Ectodermal cell (in vitro differentiated cells): ENCODE measurements at regions not wholly inside any gene's neighbourhood (a gene's known extent, or its start where the extent isn't known, plus 50 kb on each side); places are given as distances from the start of the nearest gene placed in this dataset.

Source experiments
- H3K27ac ChIP-seq: 2 replicates; pipeline ENCODE4 v1.7.0; 2013; ENCODE audit warnings: mild to moderate bottlenecking, low read depth, low read length; ENCODE audit not compliant: insufficient read depth, poor library complexity, severe bottlenecking
- H3K27me3 ChIP-seq: 2 replicates; pipeline ENCODE4 v1.7.0; 2013; ENCODE audit warnings: mild to moderate bottlenecking, low read length; ENCODE audit not compliant: insufficient read depth, control insufficient read depth, poor library complexity, severe bottlenecking
- H3K36me3 ChIP-seq: one replicate; pipeline ENCODE4 v1.7.0; 2013; ENCODE audit warnings: low read length; ENCODE audit not compliant: control insufficient read depth, insufficient read depth
- H3K4me1 ChIP-seq: one replicate; pipeline ENCODE4 v1.7.0; 2013; ENCODE audit warnings: low read length; ENCODE audit not compliant: control insufficient read depth, insufficient read depth
- H3K4me3 ChIP-seq: 2 replicates; pipeline ENCODE4 v1.7.0; 2013; ENCODE audit warnings: low read depth, low read length, control low read depth; ENCODE audit not compliant: insufficient read depth
- H3K9me3 ChIP-seq: 2 replicates; pipeline ENCODE4 v1.7.0; 2013; ENCODE audit warnings: mild to moderate bottlenecking, low read length, moderate library complexity; ENCODE audit not compliant: control insufficient read depth
- whole genome bisulfite sequencing, 2 experiments: methylation state at CpG; one replicate each; pipeline ENCODE4 v1.1.7; 2013; ENCODE audit warnings: missing lambda C conversion rate in 2 of 2; 5-methylcytosine and 5-hydroxymethylcytosine counted together

- Histone ChIP-seq H3K27ac (no peak overlapping the region), H3K9me3 (no peaks in the 10 kb centered on the region), H3K4me1 (peaks cover 5% of the 10 kb centered on the region), H3K27me3 (no peaks in the 10 kb centered on the region), H3K4me3 (no peak overlapping the region), H3K36me3 (no peaks in the 10 kb centered on the region)
- WGBS, 2 experiments, result 89 to 93% methylated on average over 6 of the region's 6 CpGs
Measured at GRCh38 chr2:236790963-236791362, 221.3 kb downstream of the ACKR3 start.

- no peak overlapping the region for H3K27ac ChIP-seq
- 55 to 58% methylated on average over 36 of the region's 37 CpGs for WGBS, 2 experiments
Measured at GRCh38 chr2:236793023-236794011, 223.7 kb downstream of the ACKR3 start.

GRCh38 chr2:236794176-236794957 lies 224.7 kb downstream of the ACKR3 start:
- 83 to 84% methylated on average over 14 of the region's 14 CpGs for WGBS, 2 experiments
- H3K36me3 ChIP-seq, result no peaks in the 10 kb centered on the region
- no peak overlapping the region for H3K27ac ChIP-seq
- peaks cover 5% of the 10 kb centered on the region for H3K4me1 ChIP-seq
- H3K9me3 ChIP-seq, result no peaks in the 10 kb centered on the region
- H3K4me3 ChIP-seq, result no peak overlapping the region
- no peaks in the 10 kb centered on the region for H3K27me3 ChIP-seq

More at GRCh38 chr2:236793023-236794011, 223.7 kb downstream of the ACKR3 start:
- no peaks in the 10 kb centered on the region for H3K9me3 ChIP-seq
- H3K4me1 ChIP-seq, result peaks cover 5% of the 10 kb centered on the region
- H3K36me3 ChIP-seq, result no peaks in the 10 kb centered on the region
- H3K4me3 ChIP-seq, result no peak overlapping the region
- no peaks in the 10 kb centered on the region for H3K27me3 ChIP-seq

- Histone ChIP-seq H3K4me1 (peaks cover 5% of the 10 kb centered on the region), H3K9me3 (no peaks in the 10 kb centered on the region), H3K36me3 (no peaks in the 10 kb centered on the region), H3K27me3 (no peaks in the 10 kb centered on the region), H3K27ac (no peak overlapping the region), H3K4me3 (no peak overlapping the region)
- WGBS, 2 experiments, result 93 to 94% methylated on average over 11 of the region's 11 CpGs
Measured at GRCh38 chr2:236795169-236795860, 225.7 kb downstream of the ACKR3 start.

- Histone ChIP-seq H3K4me1 (peaks cover 5% of the 10 kb centered on the region), H3K27me3 (no peaks in the 10 kb centered on the region), H3K9me3 (no peaks in the 10 kb centered on the region), H3K36me3 (no peaks in the 10 kb centered on the region), H3K27ac (no peak overlapping the region), H3K4me3 (no peak overlapping the region)
- 95 to 97% methylated on average over 8 of the region's 8 CpGs for WGBS, 2 experiments
Measured at GRCh38 chr2:236795861-236796219, 226.2 kb downstream of the ACKR3 start.

- Histone ChIP-seq H3K4me3 (no peak overlapping the region), H3K4me1 (peaks cover 5% of the 10 kb centered on the region), H3K36me3 (no peaks in the 10 kb centered on the region), H3K27ac (no peak overlapping the region), H3K27me3 (no peaks in the 10 kb centered on the region), H3K9me3 (no peaks in the 10 kb centered on the region)
- WGBS, 2 experiments, result 95% methylated on average over 2 of the region's 2 CpGs
Measured at GRCh38 chr2:236796236-236796635, 226.6 kb downstream of the ACKR3 start.

GRCh38 chr2:236797411-236797810 lies 227.8 kb downstream of the ACKR3 start:
- H3K9me3 ChIP-seq, result no peaks in the 10 kb centered on the region
- no peaks in the 10 kb centered on the region for H3K27me3 ChIP-seq
- H3K4me1 ChIP-seq, result peaks cover 5% of the 10 kb centered on the region
- no peak overlapping the region for H3K4me3 ChIP-seq
- no peaks in the 10 kb centered on the region for H3K36me3 ChIP-seq
- H3K27ac ChIP-seq, result no peak overlapping the region
- WGBS, 2 experiments, result 77 to 79% methylated on average over 7 of the region's 7 CpGs

GRCh38 chr2:236798491-236798890 lies 228.9 kb downstream of the ACKR3 start:
- no peaks in the 10 kb centered on the region for H3K27me3 ChIP-seq
- no peak overlapping the region for H3K27ac ChIP-seq
- WGBS, 2 experiments, result 94 to 97% methylated on average over 3 of the region's 3 CpGs
- peaks cover 5% of the 10 kb centered on the region for H3K4me1 ChIP-seq
- H3K4me3 ChIP-seq, result no peak overlapping the region
- H3K36me3 ChIP-seq, result no peaks in the 10 kb centered on the region
- H3K9me3 ChIP-seq, result no peaks in the 10 kb centered on the region

- Histone ChIP-seq H3K9me3 (no peaks in the 10 kb centered on the region), H3K27me3 (no peaks in the 10 kb centered on the region), H3K27ac (no peak overlapping the region), H3K36me3 (no peaks in the 10 kb centered on the region), H3K4me3 (no peak overlapping the region), H3K4me1 (no peaks in the 10 kb centered on the region)
- 96 to 98% methylated on average over 6 of the region's 7 CpGs for WGBS, 2 experiments
Measured at GRCh38 chr2:236799391-236800026, 229.9 kb downstream of the ACKR3 start.
